Hematopoietic multipotent progenitor cell treated with erythropoietin and hydrocortisone succinate and interleukin-3 and kit ligand, for 15 days (in vitro differentiated cells): ENCODE measurements at regions not wholly inside any gene's neighbourhood (a gene's known extent, or its start where the extent isn't known, plus 50 kb on each side); places are given as distances from the start of the nearest gene placed in this dataset.
A peak's percentile ranks its signal among the peaks of the same experiment; 100 is the strongest.

Source experiments
- DNase-seq: peaks from one replicate; pipeline ENCODE4 v3.0.0-alpha.2; 2015; ENCODE audit warnings: low spot score

DNA sequence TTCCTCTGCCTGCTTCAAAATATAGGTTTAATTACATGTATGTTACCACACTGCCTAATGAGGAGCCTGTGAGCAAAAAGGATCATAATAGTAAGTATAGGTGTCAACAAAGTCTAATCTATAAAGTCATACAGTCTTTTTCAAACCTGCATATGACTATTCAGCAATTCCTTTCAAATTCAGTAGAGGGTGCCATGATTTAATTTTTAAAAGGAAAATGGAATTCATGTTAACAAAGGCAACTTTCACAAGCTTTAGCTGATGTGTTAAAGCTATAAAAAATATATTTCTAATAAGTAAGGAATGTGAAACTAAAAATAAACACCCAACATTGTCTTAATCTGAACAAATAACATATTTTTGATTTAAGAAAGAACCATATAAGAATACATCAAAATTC is 52.1 kb downstream of the MPP7 start:
- peak; percentile 5 for DNase-seq

DNA sequence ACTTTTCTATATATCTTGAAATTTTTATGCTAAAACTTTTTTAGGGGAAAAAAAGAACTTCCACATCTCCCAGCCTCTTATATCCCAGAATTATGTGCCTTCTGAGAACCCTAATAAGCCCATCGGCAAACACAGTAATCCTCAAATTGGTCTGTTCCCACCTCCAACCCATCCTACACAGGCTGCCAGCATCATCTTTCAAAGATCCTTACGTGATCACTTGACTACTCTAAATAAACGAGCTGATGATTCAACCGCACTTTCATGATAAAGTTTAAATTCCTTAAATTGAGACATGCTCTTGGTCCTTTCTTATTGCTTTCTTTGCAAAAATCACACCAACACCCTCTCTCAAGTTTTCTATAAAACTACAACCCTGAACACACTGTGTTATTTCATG is 52.5 kb downstream of the MPP7 start:
- no peak for DNase-seq

DNA sequence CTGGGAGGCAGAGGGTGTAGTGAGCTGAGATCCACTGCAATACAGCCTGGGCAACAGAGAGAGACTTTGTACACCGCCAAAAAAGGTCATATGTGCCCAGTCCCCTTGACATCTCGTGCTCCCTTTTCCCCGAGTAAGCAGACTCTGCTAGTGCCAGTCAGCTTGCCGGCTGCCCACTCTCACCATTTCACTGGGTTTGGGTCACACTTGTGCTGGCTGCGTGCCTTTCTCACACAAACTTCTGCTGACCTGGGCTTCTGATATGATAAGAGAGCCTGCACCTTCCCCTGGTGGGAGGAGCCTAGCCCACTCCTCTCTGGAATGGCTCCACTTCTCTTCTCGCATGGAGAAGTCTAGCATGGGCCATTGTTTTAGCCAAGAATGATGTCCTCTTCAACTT is 53.4 kb downstream of the MPP7 start:
- no peak for DNase-seq

DNA sequence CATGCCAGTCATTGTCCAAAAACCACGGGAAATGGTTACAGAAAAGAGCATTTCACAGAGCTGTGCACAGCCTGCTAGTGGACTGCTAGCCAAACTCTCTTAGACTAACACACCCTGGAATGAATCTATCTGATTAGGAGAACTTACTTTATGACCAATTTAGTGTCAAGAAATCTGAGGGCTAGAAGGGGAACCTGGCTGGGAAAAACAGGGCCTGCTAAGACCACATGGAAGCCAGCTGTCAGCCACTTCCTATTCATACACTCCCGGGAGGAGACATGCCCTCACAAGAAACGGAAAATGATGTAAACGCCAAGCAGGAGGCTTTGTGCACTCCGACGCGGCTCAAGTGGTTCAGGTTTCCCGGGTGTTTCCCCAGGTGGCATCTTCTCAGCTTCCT is 54.8 kb downstream of the MPP7 start:
- DNase-seq = no peak

- no peak for DNase-seq
These were observed 56.8 kb downstream of the MPP7 start for GRCh38 chr10:28246023-28246422.

DNA sequence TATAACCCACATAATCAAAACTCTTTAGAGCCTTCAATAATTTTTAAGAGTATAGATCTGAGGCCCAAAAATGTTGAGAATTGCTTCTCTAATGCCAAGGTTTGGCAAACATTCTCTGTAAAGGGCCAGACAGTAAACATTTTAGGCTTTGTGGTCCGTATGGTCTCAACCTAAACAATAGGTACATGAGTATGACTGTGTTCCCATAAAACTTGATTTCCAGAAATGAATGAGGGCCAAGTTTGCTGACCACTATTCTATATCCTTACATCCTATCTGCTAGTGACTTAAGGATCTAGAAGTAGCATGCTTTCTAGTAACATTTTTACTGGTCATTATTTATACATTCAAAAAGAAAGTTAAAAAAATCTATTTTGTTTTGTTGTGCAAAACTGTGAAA is 58.9 kb downstream of the MPP7 start:
- no peak for DNase-seq

DNA sequence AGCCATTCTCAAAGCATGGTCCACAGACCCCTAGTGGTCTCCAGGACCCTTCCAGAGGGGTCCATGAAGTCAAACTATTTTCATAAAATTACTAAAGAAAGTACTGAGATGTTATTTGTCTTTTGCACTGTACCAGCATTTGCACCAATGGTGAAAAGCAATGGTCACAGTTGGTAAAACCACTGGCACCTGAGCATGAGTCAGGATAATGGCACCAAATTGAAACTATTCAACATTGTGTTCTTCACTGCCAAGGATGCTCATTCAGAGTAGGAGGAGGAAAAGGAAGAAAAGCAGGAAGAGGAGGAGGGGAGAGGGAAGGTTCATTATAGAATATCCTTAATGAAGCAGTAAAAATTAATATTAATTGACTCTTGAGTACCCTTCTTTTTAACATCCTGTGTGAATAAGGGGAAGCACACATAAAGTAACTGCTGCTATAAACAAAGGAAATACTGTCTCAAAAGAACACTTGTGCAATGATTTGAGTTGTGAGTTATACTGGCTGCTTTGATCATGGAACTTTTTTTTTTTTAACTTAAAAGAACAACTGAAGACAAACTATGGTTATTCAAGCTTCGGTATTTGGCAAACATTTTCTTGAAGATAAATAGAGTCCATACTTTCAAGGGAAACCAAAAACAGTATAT is 60.2 kb downstream of the MPP7 start:
- no peak for DNase-seq

- DNase-seq = peak; percentile 45
These were observed 61.0 kb downstream of the MPP7 start for GRCh38 chr10:28241741-28242399.

DNA sequence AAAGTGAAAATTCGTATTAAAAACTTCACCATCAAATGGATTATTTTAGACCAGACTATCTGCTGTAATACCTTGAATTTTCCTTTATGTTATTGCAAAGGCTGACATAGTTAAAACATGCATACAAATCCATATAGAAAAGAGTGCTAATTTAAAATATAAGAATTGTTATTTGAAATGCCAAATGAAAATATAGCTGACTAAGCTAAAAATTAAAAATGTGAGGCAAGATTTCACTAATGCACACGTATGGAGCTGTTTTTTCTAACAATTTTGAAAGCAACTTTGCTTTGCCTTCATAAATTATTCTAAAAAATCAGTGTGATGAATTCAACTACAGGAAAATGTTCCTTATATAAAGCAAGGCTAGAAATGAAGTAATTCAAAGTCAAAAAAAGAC is 62.5 kb downstream of the MPP7 start:
- DNase-seq = no peak

DNA sequence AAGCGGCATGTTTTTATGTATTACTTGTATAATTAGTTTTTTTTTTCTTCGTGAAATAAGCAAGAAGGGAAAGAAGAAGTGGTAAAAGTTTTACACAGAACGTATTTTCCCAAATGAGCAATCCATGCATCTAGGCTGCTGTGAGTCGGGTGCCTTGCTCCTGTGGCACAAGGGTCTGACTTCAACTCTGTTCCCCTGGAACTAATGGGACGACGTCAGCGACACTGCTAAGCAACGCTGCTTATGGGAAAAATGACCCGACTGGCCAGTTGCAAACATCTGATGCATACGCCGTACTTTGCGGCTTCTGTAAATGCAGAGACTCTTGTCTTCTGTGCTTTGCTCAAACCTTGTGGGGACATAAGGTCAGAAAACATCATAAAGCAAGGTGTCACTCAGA is 66.3 kb downstream of the MPP7 start:
- DNase-seq = no peak

DNA sequence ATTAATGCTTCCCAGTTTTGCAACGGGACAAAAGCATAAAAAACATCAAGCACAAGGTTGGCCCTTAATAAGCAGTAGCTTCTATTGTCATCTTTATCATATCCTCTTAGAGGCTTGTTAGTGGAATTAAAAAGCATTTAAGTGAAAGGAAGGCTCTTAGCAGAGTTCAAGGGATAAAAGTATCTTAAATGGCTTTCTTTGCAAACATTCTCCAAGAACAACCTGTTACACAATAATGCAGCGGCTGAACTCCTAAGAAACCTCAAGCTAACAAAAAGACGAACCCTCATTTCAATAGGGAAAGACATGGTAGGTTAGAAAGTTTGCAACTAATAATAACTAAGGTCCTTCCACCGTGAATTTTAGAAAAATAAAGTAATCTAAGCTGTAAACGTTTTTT is 82.1 kb downstream of the MPP7 start:
- no peak for DNase-seq

DNA sequence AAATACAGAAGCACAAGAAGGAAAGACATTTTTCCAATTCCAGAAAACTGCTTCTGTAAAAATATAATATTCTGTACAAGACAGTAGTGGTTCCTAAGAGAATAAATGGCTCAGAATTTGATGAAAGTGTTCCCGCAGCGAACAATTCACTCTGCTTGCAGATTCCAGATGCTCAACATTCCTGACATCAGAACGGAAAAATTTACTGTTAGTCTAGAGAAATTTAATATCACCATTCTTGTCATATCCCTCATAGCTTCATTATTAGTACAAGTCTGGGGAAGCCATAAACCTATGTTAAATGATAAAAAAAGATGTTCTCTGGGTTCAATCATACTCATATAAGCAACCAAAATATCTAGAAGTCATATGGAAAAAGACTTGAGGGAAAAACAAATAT is 83.6 kb downstream of the MPP7 start:
- no peak for DNase-seq

DNA sequence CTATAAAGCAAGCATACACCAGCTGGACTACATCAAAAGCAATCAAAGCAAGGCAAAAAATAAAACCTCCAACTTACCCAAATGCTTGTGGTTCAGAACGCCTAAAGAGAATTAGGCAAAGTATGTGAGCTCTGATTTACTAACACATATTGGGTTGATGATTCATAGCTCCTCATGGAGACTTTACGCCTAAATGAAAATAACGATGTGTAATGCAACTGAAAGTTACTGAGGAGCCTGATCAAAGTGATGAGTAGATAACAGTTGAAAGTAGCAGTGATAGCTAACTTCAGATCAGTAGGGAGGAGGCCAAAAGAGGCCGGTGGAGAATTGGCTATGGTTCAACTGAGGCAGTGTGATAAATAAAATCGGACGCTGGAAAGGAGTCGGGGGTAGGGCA is 85.0 kb downstream of the MPP7 start:
- no peak for DNase-seq

- no peak for DNase-seq
These were observed 86.9 kb downstream of the MPP7 start for GRCh38 chr10:28215930-28216329.

- no peak for DNase-seq
These were observed 88.6 kb downstream of the MPP7 start for GRCh38 chr10:28214219-28214618.

- no peak for DNase-seq
These were observed 91.1 kb downstream of the MPP7 start for GRCh38 chr10:28211759-28212158.

- DNase-seq = no peak
These were observed 95.1 kb downstream of the MPP7 start for GRCh38 chr10:28207799-28208198.

GRCh38 chr10:28202941-28203352 is 99.9 kb downstream of the MPP7 start:
- DNase-seq = no peak

- DNase-seq = no peak
These were observed 101.2 kb downstream of the MPP7 start for GRCh38 chr10:28201410-28202400.

- no peak for DNase-seq
These were observed 102.1 kb downstream of the MPP7 start for GRCh38 chr10:28200775-28201174.

- no peak for DNase-seq
These were observed 102.9 kb downstream of the MPP7 start for GRCh38 chr10:28199941-28200340.

DNA sequence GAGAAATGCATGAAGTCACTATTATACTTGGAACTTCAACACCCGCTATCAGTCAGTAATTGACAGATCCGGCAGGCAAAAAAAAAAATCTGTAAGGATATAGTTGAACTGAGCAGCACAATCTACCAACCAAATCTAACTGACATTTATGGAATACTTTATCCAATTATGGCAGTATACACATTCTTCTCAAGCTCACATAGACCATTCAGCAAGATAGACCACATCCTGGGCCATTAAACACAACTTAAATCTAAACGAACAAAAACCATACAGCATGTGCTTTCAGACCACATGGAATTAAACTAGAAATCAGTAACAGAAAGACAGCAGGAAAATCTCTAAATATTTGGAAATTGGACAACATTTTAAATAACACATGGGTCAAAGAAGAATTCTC is 112.7 kb downstream of the MPP7 start:
- no peak for DNase-seq

DNA sequence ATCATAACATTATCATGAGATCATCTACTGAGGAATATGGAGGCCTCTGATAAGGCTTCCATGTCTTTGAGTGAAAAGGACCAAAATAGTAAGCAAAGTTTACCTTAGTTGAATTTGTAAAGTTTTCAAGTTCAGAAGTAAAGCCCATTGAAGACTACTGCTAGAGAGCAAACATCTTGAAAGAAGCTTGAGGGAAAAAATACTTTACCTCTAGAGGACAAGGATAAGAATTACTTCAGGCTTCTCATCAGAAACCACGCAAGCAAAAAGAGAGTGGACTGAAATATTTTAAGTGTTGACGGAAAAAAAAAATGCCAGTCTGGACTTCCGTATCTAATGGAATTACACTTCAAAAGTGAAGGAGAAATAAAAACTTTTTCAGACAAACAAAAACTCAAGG is 114.3 kb downstream of the MPP7 start:
- no peak for DNase-seq
